Inflammatory macrophage treated with lipopolysaccharide for 4 hours (primary cell): ENCODE measurements at regions not wholly inside any gene's neighbourhood (a gene's known extent, or its start where the extent isn't known, plus 50 kb on each side); places are given as distances from the start of the nearest gene placed in this dataset.

Experiments
- DNase-seq: peaks from one replicate; pipeline ENCODE4 v3.0.0-alpha.2; 2020

DNA sequence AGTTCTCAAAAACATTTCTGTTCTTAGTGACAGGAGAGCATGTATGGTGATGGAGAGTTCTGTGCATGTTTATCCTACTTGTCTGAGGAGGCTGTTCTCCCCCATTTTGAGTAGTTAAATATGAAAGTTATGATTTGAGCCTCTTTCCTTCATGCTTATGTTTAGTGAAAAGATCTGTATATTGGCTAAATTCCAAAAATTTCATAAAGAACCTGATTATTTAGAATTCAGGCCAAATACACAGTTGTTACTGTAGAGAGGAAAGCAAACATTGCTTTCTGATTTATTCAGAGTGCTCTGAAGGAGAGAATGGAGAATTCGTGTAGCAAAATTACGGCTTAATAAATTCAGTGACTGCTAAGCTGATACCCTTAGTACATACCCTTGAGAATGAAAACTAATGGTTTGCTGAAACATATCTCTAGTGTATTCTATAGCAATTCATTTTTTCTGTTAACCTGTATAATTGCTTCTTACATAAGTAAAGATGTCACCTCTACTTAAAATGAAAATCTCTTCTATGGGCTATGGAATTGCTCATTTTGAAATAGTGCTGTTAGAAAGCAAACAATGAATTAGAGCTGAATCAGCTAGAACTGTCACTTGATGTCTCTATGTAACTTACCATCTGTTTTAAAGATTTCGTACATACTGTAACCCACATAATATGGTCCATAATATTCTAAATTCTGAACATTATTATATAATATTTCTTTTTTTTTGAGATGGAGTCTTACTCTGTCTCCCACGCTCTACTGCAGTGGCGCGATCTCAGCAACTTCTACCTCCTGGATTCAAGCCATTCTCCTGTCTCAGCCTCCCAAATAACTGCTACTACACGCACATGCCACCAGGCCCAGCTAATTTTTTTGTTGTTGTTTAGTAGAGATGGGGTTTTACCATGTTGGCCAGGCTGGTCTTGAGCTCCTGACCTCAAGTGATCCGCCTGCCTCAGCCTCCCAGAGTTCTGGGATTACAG is 417.0 kb upstream of the RGS6 start:
- DNase-seq: no peak

DNA sequence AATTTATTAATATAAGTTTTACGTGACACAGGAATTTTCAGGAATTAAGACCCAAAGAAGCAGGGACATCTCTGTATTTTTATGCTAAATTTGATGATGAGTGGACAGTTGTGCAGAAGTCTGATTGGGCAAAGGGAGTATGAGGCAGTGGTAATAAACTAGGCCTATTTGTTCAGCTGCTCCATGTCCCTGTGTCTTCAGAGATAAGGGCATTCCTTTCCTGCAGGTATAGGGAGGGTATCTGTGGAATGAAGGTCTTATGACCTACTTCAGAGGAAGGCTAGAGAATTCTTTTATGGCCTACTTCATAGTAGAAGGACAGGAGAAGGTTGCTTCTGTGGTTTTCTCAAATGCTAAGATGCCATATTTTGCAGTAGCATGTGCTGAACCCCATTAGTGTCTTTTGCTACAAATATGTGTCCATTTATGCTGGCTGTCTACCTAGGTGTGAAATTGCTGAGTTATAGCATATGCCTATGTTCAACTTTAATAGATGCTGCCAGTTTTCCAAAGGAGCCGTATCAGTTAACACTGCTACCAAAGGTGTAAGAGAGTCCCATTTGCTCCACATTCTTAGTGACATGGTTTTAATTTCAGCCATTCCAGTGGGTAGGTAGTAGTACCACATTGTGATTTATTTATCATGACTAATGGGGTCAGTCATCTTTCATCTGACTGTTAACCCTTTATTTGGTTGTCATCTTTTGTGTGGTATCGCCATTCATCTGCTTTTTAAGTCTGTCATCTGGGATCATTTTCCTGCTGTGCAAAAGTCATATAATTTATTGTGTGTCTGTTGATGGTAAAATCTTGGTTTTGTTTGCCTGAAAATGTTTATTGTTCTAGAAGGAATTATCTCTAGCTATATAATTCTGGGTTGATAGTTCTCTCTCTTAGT is 410.7 kb upstream of the RGS6 start:
- DNase-seq: no peak

- DNase-seq: no peak
These were observed 408.5 kb upstream of the RGS6 start for GRCh38 chr14:71523630-71524319.

DNA sequence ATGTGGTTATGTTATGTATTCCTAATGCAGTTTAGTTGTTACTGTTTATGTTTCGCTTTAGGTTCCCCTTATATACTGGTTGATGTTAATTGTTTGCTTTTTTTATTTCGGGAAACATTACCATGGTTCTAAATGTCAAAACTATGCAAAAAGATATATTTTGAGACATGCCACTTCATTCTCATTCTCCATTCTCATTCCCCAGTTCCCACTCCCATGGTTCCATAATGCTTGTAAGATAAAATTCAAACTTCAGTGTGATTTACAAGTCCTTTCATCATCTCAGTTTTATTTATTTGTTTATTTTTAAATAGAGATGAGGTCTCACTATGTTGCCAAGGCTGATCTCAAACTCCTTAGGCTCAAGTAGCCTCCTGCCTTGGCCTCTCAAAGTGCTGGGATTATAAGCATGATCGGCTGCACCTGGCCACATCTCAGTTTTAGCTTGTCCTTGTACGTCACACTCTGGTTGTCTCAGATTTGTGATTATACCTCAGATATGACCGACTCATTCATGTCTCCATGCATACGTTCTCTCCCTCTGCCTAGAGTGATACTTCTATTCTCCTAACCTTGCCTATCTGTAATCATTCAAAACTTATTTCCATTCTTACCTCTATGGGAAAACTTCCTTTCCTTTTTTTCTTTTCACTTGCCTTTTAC is 407.8 kb upstream of the RGS6 start:
- DNase-seq: no peak

DNA sequence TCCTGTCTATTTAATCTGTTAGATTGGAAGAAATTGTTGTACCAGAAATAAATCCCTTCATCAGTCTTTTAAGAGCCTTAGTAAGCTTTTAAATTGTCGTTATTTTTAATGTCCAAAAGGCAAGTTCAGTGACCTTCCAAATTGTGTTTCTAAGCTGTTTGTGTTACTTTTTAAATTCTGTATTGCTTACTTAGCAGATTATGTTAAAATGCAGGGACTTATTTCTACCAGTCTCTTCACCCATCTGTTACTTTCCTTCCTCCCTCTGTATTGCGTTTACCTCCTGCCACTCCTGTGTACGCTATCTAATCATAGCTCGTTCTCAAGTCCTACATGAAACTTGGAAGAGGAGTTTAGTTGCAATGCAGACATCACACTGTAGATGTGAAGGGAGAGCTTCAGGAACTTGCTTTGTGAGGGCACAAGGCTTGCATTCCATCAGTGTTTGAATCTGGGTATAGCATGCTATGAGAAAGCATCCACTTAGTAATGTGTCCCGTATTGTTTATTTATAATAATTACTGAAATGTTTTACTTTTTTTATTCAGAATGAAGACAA is 406.5 kb upstream of the RGS6 start:
- no peak for DNase-seq

DNA sequence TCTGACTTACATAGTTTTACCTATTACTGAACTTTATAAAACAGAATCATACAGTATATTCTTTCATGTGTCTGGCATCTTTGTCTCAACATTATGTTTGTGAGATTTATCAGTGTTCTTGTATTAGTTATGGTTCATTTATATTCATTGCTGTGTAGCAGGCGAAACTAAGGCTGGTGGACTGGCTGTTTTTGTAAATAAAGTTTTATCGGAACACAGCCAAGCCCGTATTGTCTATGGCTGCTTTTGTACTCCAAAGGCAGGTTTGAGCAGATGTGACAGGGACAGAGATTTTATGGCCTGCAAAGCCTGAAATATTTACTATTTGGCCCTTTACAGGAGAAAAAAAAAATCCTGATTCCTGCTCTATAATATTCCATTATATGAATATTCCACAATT is 405.8 kb upstream of the RGS6 start:
- no peak for DNase-seq

DNA sequence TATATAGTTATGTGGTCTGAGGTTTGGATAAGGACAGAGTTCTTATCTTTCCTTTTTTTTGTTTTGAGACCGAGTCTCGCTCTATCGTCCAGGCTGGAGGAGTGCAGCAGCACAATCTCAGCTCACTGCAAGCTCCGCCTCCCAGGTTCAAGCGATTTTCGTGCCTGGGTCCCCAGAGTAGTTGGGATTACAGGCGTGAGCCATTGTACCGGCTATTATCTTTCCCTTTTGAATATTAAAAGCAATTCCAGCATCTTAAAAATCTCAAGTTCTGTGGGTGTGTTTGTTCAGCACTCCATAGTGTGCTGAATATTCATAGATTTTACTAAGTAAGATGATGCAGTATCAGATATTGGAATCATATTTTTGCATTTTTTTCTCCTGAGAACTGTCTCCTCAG is 404.4 kb upstream of the RGS6 start:
- no peak for DNase-seq

DNA sequence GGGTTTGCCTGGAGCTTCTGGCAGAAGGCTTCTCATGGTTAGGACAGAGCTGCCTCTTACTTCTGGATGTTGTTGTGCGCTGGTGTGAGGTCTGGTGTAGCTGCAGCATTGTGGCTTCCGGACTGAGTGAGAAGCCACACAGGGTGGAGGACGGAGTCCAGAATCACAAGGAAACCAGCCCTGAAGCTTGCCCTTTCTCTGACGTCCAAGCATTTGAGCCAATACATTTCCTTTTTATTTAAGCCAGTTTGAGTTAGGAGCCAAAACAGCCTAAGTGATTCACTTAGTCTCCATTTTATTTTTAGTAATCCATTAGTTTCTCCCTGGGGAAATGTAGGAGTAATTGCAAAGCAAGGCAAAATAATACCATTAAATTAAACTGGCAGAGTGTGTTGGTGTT is 402.4 kb upstream of the RGS6 start:
- DNase-seq: no peak

DNA sequence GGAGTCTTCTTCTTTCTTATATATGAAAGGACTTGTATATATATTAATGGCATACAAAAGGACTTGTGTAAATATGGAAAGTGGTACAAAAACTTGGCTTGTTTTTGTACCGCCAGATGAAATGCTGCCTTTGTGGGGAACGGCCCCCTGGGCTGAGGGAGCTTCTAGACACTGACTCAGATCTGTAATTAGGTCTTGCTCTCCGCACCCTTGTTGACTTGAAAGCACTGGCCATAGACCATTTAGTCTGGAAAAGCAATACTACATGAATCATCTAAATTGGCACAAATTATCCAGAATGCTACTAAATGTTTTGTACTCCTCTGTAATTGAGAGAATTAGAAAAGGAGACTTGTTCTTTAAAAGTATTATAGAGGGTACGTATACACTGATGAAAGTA is 399.9 kb upstream of the RGS6 start:
- DNase-seq: no peak

DNA sequence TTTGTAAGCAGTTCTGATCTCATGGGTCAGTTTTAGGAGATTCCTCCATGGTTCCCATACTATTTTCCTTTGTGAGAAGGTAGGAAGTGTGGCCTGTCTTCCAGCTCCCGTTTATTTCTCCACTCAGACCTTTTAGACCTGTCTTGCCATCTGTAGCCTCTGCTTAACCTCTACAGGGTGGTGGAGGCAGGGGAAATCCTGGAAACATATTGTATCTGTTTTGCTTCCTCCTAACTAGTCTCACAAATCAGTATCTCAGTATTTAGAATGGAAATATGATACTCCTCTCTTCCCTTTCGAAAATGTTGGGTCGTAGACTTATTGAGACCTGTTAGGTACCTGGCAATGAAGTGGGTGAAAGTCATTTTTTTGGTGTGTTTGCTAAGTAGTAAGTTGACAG is 399.4 kb upstream of the RGS6 start:
- DNase-seq: no peak

GRCh38 chr14:71533390-71533789 is 398.8 kb upstream of the RGS6 start:
- no peak for DNase-seq

DNA sequence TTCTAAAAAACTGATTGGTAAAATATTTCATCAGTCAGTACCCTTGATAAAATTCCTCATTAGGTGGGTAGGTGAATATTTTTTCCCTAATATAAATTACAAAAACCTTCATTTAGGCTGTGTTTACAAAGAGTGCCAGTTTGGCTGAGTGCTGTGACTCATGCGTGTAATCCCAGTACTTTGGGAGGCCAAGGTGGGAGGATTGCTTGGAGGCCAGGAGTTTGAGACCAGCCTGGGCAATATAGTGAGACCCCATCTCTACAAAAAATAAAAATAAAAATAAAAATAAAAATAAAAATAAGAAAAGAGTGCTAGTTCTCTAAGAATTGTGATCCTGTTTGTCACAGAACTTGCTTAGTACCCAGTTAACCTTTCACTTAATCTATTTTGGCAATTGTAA is 398.4 kb upstream of the RGS6 start:
- DNase-seq: no peak

GRCh38 chr14:71534506-71534905 is 397.7 kb upstream of the RGS6 start:
- DNase-seq: no peak

- DNase-seq: no peak
These were observed 396.1 kb upstream of the RGS6 start for GRCh38 chr14:71536015-71536740.

DNA sequence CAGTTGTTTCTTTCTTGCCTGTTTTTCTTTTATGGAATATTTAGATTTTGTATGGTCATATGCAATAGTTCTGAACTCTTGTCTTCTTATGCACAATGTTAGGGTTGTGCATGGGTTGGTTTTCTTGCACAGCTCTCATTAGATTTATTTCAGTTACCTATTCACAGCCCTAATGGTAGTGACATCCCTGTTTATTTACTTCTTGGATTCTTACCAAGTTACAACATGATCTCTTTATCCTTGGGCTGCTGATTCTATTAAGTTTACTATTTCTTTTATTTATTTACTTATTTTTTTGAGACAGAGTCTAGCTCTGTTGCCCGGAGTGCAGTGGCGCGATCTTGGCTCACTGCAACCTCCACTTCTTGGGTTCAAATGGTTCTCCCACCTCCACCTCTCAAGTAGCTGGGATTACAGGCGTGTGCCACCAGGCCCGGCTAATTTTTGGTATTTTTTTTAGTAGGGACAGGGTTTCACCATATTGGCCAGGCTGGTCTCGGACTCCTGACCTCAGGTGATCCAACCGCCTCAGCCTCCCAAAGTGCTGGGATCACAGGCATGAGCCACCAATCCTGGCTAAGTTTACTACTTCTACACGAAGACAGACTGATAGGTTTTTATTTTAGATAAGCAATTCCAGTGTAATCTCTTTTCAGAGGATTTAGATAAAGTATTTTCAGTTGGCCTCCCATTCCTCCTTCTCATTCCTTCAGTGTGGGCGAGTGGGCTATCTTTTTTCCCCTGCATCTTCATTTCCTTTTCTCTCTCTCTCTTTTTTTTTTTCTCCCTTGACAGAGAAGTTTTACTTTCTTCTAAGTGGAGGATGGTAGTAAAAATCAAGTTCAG is 395.1 kb upstream of the RGS6 start:
- no peak for DNase-seq

DNA sequence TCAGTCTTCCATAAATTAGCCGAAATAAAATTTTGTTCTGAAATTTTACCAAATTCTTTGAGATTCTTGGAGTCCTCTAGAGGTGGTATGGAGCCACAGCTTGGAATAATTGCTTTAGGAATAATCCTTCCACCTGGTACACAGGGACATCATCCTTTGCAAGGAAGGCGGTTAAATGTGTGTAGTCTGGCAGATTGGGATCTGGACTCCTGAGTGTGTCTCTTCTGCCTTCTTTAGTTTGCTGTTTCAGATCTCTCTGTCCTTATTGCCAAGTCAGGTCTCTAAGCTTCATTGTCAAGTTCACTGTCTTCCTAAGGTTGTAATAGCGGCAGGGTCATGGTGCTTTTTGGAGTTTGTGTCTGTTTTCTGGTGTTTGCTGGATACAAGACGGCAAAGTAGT is 393.9 kb upstream of the RGS6 start:
- no peak for DNase-seq

DNA sequence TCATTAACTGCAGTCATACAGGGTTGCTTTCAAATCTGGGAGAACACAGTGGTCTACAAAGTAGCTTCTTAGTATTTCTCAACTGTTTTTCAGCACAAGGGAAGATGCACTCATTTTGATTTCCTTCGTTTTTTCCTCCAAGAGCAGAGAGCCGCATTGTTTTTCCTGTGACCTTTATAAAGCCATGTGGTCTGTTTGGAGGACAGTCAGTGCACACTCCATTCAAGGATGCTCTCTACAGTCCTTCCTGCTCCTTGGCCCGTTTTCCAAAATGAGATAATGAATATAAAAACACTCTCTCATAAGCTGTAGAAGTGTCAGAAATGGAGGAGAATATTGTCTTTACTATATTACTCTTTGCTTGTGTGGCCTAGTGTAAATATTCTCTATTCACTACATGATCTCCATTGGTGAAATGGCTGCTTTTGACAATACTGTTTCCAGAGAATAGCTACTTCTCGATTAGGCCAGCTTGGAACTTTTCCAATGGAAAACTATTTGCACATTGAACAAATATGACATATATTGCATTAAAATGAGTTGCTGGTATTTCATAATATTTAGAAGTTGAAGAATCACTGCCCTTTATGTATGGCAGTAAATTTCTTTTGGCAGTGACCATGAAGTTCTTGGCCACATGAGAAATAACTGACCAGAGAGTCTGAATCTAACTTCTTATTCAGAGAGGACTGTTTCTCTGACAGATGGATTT is 393.1 kb upstream of the RGS6 start:
- DNase-seq: no peak

GRCh38 chr14:71539650-71540285 is 392.5 kb upstream of the RGS6 start:
- DNase-seq: no peak

- no peak for DNase-seq
These were observed 391.0 kb upstream of the RGS6 start for GRCh38 chr14:71541271-71541670.
